COLO829 (cell line): ENCODE measurements at regions not wholly inside any gene's neighbourhood (a gene's known extent, or its start where the extent isn't known, plus 50 kb on each side); places are given as distances from the start of the nearest gene placed in this dataset.
A peak's percentile ranks its signal among the peaks of the same experiment; 100 is the strongest.

Experiments used
- DNase-seq: peaks from one replicate; pipeline ENCODE4 v3.0.0; 2012; ENCODE audit warnings: low spot score

DNA sequence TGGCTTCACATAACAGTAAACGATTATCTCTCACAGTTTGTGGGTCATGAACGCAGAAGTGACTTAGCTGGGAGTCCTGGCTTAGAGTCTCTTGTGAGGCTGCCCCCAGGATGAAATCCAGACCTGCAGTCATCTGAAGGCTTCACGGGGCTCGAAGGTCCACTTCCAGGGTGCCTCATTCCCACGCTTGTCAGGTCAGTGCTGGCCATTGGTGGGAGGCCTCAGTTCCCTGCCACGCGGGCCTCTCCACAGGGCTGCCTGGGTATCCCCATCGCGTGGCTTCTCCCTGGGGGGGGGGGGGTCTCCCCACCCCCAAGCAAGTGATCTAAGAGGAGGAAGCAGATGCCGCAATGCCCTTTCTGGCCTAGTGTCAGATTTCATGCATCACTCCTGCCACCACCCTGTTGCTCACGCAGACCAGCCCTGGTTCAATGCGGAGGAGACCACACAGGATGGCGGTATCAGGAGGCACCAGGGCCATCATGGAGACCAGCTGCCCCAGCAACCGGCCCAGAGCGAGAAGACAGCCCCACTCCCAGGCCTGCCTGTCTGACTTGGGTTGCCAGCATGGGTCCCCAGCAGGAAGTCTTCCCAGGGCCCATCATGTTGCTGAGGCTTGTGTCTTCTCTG lies 77.3 kb upstream of the CDH5 start:
- DNase-seq: no peak

DNA sequence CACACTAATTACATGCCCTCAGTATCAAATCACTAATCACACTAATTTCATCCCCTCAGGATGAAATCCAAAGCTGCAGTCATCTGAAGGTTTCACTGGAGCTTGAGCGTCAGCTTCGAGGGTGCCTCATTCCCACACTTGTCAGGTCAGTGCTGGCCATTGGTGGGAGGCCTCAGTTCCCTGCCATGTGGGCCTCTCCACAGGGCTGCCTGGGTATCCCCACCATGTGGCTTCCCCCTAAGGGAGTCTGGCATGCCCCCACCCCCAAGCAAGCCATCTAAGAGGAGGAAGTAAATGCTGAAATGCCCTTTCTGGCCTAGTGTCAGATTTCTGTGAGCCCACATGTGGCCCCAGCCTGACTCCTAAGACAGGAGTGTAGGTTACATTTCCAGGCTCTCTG lies 78.6 kb upstream of the CDH5 start:
- no peak for DNase-seq

DNA sequence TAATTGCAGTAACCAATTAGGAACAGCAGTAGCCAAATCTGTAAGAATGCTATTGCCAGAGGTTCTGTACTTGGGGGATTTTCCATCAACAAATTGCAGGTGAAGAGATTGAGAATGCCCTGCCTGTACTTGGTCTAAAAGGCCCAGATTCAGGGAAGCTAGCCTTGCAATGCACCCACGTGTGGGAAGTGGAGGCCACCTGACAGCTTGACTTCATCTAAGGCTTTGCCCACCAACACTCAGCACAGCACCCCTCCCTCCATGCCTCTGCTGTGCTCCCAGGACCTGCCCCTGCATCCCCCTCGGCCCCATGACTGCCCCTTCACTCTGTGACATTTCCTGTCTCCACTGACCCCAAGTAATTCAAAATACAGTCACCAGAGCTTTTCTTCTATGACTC lies 79.1 kb upstream of the CDH5 start:
- no peak for DNase-seq

DNA sequence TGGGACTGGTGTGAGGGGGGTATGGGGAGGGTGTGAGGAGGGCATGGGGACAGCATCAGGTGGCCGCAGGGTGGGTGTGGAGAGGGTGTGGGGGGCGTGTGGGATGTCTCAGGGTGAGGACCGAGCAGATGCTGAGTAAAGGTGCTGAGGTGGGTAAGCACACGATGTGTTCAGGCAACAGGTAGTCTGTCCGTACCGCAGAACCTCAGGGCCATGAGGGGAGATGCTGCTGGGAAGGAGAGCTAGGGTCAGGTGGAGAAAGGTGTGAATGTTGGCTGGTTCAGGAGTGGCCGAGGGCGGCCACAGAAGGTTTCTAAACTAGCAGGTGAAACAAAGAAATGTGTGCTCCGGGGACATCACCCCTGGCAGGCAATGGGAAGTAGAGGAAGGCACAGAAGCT lies 80.0 kb upstream of the CDH5 start:
- no peak for DNase-seq

DNA sequence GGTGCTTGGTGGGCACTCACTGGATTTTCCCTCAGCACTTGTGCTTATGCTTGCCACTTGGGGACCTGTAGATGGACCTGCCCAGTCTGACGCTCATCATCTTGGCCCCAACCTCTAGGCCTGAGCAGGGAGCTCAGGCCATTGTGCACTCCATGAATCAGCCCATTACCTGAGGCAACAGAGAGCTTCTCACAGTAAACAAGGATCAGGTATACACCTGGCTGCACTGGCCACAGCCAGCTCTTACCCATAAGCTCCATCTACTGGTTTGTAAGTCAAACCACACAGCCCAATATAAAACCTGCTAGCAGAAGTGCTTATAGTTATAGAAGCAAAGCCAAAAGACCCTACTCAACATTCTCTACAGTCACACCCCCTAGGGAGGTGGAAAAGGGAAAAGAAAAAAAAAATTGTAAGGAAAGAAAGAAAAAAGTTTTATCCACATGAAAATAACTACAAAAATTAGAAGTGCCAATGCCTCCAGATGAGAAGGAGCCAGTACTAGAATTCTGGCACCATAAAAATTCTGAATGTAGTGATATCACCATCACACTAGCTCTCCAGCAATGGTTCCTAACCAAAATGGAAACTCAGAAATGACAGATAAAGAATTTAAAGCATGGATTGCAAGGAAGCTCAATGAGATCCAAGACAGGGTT lies 87.8 kb upstream of the CDH5 start:
- DNase-seq: no peak

DNA sequence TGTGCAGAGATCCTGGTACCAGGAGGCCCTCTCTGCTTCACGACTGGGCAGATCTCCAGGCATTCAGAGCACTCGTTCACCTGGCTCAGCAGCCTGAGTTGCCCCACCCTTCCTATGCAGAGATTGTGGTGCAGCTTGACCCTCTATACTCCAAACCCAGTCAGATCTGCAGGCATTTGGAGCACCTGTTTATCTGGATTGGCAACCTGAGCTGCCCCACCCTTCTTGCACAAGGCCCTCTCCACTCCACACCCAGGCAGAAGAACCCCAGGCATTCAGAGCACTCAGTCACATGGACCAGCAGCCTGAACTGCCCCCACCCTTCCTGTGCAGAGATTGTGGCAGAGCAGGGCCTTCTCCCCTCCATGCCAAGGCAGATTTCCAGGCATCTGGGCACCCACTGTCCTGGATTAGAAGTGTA lies 88.4 kb upstream of the CDH5 start:
- no peak for DNase-seq

DNA sequence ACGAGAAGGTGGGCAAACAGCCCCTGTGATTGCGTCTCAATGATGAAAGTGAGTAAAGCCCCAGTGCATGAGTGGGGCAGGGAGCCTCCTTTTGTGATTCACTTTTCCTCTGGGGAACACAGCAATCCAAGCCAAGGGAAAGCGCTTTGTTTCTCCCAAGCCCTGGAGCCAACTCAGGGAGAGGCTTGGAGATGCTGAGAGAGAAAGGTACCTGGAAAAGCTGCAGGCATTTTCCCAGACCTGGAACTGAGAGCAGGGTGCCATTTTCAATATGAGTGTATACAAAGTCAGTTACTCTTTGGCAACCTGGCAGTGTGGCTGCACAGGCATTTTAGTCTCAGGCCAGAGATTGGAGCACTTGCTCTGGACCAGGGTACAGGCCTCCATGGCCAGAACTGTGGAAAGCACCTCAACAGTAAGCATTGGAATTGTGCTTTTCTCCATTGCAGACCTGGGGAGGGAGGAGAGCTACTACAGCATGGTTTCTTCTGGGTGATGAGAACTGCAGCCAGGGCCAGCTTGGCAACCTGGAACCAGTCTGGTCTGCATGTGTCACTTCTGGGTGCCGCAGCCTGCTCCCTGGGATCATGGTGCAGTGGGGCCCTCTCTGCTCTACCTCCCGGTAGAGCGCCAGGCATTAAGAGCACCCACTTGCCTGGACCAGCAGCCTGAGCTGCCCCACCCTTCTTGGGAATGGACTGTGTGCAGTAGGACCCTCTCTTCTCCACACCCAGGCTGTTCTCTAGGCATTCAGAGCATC lies 89.0 kb upstream of the CDH5 start:
- no peak for DNase-seq

DNA sequence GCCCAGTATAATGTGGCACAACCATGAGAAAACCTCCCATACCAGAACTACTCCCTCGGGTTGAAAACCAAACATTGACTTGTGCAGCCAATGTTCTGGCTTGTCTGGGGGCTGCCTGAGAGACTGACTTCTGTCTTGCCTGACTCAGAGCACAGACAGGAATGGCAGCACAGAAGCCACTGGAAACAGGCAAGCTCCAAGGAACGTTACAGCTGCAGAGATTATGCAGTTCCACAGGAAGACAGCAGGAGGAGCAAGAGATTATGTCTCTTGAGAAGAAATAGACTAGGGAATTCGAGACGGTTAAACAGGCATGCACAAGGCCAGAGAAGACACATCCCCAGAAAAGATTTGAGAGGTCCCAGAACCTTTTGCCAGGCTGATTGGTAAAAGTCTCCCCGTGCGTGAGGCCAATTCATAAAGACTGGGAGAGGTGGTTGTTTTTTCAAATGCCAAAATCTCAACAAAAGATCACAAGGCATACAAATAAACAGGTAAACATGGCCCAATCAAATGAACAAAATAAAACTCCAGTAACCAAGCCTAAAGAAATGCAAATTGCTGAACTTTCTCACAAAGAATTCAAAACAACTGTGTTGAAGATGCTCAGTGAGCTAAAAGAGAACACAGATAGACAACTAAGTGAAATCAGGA lies 90.6 kb upstream of the CDH5 start:
- DNase-seq: peak; percentile 48

DNA sequence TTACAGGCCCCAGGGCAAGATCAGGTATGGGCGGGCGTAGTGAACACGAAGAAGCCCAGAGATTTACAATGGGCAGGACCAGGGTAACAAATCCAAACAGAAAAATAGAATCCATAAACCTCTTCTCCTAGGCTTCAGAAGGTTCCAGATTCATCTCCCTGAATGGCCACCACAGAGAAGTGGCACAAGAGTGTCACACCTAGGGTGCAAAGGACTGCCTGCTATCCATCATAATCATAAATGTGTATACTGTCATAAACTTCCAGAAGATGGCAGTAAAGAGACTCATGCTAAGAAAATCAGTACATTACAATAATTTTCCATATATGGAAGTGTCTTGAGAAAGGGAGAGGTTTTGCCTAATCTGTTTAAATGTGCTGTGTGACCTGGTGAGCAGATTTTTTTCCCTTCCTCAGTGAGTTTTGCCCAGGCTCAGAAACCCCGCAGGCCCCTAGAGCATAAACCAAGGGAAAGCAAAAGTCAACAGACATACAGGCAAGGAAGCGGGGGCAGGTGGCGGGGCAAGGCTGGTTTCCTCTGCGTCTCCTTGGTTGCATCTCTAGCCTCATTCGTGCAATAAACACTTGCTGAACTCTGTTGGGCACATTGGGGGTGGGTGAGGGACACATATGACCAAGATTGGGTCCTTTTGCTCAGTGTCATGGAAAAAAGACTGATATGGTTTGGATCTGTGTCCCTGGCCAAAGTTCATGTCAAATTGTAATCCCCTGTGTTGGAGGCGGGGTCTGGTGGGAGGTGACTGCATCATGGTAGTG lies 92.0 kb upstream of the CDH5 start:
- peak; percentile 29 for DNase-seq

DNA sequence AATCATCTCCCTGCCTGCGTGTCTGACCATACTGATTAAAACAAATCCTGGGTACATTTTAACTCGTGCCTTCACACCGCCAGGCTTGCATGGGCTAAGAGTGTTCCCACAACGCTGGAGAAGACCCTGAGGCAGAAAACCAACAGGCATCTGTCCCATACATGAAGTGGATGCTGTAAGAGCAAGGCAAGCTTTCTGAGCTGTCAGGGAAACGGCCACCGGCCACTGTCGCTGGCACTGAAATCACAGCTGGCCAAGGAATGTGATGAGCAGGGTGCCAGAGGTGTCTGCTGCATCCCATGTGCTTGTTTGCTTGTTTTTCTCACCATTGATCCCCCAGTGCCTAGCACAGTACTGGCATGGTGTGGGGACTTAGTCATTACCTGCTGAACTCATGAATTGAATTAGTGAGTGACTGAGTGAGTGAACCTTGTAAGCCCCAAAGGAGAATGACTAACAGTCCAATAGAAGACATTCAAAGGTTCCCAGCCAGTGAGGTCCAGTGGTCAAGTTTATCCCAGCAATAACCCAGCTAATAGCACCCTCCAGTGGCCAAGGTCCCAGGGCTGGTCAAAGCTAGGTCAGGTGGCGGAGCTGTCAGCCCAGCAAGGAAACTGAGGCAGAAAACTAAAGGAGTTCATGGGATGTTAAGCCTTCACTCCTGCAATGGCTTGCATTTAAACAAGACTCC lies 92.7 kb upstream of the CDH5 start:
- DNase-seq: peak; percentile 19

DNA sequence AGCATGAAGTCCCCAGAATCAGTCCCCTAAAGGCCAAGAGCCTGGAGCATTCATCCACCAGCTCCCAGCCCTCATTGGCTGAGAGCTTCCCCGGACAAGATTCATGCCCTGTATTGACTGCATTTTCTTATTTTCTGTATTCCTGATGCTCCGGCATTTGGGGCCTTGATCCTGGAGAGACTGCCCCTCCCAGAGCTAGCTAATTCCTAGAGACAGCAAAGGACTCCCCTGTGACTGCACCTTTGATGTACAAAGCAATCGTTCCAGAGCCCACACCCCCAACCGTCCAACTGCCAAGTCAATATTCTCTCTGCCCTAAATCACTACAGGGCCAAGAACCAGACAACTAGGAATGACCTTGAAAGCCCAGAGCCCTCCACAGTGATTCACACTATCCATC lies 93.4 kb upstream of the CDH5 start:
- no peak for DNase-seq

DNA sequence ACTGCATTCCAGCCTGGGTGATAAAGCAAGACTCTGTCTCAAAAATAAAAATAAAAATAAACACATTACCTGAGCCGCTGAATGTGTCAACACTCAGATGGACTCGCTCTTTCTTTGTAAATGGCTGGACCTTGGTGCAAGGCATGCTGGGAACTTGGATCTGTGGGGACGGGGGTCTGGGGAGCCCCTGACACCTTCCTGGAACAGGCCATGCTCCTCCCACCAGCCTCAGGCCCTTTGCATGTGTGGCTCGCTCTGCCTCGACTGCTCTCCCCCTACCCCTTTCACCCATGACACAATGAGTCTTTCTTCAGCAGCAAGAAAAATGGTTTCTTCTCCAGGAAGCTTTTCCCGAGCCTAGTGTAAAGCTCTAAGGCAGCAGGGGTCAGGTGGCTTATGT lies 94.0 kb upstream of the CDH5 start:
- DNase-seq: no peak

DNA sequence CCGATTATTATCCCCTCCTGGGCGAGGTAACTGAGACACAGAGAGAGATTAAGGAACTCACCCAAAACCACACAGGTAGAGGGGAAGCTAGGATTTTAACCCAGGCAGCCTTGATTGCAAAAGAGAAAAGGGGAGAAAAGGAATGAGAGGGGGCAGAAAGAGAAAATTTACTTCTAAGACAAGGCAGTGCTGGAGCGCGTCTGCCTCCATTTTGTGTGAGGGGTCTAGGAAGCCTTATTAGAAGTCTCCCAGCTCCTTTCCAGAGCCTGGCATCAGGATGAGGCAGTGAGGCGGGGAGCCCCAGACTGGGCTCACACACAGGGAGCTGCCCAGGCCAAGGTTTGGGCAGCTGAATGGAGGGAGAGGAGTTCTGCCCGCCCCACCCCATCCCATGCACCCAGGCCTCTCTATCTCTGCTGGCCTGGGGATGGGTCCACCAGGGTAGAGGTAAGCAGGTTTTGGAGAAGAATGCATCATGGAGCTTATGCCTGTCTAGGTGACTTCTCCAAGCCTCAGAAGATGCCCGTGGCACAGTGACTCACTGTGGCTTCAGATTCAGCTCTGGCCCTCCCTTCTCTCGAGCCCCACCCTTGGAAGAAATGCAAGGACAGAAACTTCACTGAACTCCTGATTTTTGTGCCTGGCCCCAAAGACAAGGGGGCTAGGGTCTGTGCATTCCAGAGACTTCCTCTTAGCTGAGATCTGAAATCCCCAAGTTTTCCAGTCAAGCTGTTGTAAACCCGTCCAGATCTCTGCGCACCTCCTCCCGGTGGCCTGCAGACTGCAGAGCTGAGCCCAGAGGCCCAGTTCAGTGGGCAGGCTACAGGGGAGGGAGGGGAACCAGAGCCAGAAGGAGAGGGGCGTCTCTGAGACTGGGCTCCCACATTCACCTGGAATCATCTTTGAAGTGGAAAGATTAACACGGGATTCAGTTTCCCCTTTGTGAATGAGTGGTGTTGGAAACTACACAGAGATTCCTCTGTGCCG lies 95.1 kb upstream of the CDH5 start:
- no peak for DNase-seq

DNA sequence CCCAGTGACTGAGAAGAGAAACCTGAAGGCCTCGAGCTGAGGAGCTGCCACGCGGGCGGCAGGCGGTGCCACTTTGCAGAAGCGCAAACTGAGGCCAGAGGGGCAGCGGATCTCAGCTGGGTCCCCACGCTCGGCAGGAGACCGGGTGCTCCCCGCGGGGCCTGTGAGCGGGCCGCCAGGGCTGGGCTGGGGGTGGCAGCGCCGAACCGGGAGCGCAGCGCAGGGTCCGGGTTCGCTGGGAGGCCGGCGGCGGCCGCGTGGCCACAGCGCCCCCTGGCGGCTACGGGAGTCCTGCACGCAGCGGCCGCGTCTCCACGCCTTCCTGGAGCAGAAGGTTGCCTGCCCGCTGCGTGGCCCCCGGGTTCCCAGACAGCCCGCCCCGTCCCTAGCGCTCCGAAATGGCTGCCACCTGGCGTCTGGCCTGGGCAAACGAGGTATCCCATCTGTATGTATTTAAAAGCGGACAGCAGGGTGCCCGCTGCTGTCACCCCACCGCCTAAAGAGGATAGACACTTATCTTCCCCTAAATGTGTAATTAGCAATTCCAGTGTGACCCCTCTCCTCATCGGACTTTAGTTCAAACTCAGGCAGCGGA lies 96.1 kb upstream of the CDH5 start:
- peak; percentile 28 for DNase-seq

DNA sequence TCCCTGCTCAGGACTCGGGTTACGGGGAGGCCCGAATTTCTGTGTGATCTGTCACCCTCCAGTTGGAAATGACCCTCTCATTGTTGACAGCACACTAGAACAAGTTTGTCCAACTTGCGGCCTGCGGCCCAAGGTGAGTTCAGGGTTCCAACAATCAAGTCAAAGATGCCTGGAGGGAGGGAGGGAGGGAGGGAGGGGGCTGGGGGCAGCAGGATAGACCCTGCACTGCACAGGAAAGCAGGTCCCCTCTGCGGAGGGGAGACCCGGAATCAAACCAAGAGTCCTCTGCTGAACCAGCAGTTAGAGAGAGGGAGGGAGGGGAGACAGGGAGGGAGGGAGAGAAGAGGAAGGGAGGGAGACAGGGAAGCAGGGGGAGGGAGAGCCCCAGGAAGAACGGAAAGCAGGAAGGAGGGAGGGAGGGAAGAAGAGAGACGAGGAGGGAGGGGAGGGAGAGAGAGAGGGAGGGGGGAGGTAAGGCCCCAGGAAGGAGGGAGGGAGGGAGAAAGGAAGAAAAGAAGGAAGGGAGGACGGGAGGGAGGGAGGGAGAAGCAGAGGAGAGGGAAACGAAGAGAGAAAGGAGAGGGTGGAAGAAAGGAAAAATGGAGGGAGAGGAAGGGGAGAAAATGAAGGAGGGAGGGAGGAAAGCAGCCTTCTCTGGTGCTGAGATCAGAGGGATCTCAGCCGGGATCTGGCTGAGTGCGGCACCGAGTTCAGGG lies 96.7 kb upstream of the CDH5 start:
- DNase-seq: no peak

DNA sequence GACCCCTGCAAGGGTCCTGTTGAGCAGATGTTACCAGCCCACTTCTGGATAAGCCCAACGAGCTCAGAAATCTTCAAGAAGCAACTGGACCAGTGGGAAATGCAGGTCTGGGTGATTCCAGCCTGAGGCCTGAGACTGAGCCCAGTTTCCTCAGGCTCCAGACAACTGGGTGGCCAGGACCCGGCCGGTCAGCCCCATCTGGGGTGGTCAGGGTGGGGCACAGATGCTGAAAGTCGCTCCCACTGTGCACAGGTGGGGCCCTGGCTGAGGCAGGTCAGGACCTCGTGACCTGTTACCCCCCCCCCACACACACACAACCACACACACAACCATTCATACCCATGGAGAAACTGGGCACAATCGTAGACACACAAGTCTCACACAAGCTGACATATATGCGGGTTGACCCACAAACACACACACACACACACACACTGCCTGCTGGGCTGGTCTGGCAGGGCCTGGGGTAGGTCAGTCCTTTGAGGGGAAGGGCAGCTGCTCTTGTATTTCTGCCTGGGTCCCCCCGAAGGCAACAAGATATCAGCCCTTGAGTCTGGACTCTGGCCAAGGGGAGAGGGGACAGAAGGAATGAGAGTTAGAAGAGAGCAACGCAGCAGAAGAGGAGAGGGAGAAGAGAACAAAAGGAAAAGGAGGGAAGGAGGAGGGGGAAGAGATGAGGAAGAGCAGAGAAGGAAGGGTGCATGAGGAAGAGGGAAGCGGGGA lies 99.0 kb upstream of the CDH5 start:
- DNase-seq: no peak

DNA sequence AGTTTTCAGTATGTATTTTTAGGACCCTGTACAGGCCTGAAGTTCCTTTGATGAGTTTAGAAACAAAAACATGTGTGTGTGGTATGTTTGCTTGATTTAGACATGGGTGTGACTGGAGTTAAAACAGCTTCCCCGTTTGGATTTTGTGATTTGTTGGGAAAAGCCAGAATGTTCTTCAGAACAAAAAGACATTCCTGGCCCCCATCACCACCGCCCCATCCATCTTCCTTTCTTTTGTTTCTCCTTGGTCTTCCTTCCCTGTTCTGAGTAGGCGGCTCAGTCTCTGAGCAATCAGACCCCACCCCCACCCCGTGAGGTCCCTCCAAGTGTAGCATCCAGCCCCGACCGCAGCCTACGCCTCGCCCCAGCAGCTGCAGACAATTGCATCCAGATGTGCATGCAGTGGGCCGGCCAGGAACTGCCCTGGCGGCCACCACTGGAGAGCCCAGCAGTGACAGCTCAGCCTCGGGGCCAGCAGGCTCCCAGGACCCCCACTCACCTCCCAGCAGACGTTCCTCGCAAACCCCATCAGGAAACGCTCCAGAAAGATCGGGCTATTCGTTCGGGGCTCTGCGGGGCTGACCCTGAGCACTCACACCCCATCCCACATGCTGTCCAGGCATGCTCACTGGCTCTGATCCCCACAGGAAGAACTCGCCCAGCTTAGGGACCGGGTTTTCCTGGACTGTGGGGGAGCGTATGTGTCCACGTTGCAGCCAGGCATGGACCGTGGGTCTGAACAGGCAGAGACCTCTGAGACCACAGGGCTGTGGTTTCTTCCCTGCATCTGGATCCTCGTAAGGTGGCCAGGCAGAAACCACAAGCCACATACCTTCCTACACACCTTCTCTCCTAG lies 99.8 kb upstream of the CDH5 start:
- no peak for DNase-seq
